ENCODE measurements at regions not wholly inside any gene's neighbourhood (a gene's known extent, or its start where the extent isn't known, plus 50 kb on each side); places are given as distances from the start of the nearest gene placed in this dataset.

DNA sequence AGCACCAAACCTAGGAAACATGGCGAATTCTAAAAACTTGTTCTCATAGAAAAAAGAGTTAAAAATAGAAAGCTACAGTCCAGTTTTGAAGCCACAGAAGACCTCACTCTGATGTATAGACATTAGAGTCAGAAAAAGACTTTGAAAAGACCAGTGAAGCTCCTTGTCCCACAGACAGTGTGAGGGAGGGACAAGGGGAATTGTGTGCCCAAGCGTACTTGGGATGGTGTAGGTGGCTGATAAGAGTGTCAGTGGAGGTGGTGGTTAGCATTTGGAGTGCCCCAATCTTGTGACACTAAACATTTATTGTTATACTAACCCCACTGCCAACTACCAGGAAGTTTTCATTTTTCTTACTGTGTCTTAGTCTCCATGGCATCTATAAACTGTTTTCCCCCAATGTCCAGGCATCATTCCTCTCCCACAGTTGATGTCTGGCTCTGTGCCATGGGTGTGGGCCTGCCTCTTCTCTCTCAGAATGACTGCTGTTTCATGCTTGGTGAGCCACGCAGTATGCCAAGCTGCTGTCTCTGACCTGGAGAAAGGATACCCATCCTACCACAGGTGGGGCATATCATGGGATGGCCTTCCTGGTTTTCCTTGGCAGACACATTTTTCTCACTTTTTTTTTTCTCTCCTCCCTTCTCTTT is 161.4 kb downstream of the RPIA start:
- TF ChIP-seq, protein P1, sequence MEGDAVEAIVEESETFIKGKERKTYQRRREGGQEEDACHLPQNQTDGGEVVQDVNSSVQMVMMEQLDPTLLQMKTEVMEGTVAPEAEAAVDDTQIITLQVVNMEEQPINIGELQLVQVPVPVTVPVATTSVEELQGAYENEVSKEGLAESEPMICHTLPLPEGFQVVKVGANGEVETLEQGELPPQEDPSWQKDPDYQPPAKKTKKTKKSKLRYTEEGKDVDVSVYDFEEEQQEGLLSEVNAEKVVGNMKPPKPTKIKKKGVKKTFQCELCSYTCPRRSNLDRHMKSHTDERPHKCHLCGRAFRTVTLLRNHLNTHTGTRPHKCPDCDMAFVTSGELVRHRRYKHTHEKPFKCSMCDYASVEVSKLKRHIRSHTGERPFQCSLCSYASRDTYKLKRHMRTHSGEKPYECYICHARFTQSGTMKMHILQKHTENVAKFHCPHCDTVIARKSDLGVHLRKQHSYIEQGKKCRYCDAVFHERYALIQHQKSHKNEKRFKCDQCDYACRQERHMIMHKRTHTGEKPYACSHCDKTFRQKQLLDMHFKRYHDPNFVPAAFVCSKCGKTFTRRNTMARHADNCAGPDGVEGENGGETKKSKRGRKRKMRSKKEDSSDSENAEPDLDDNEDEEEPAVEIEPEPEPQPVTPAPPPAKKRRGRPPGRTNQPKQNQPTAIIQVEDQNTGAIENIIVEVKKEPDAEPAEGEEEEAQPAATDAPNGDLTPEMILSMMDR (conservative IDR thresholded peaks at IDR 0.05; ENCODE audit: low read depth, low read length) = no peak
- no peak for TF ChIP-seq EZH2 (IDR thresholded peaks at IDR 0.05; ENCODE audit: borderline replicate concordance, low read depth, low read length, poor library complexity, severe bottlenecking)

Data from A673 (cell line).